Panc1 (cell line): ENCODE measurements at regions not wholly inside any gene's neighbourhood (a gene's known extent, or its start where the extent isn't known, plus 50 kb on each side); places are given as distances from the start of the nearest gene placed in this dataset.

Source experiments
- ATAC-seq: fragments of 200-7000 bp; cut with Tn5 transposase; 2 replicates; pipeline ENCODE4 v1.9.1; 2020; ENCODE audit warnings: mild to moderate bottlenecking, moderate library complexity
- BruUV-seq: library from RNA; stranded (reverse); fragments of 400-500 nt; replicated peaks from 2 replicates; lab custom pipeline; 2021; lab: Mats Ljungman, UMichigan
- CTCF ChIA-PET: fragments of 300-600 bp; sonication (Branson Sonifier 250); formaldehyde crosslinking; loops from one replicate; lab custom pipeline; 2022; ENCODE audit warnings: antibody characterized with exemption; lab: Charles Lee
- POLR2A ChIA-PET: fragments of 300-600 bp; sonication (Branson Sonifier 250); formaldehyde crosslinking; loops from one replicate; lab custom pipeline; 2022; ENCODE audit warnings: antibody characterized with exemption; lab: Charles Lee
- DNase-seq: peaks from one replicate; pipeline ENCODE4 v3.0.0-alpha.2; 2010; ENCODE audit warnings: low read depth, low spot score
- H3K27ac ChIP-seq: 2 replicates; pipeline ENCODE4 v1.5.1; 2011; ENCODE audit warnings: mild to moderate bottlenecking, low read length, inconsistent platforms
- H3K27me3 ChIP-seq: fragments of 200-500 bp; sonication (Bioruptor generic); 2 replicates; pipeline ENCODE4 v1.6.0; 2014; ENCODE audit warnings: low read length, inconsistent platforms; ENCODE audit not compliant: control insufficient read depth, insufficient read depth
- H3K36me3 ChIP-seq: fragments of 200-500 bp; sonication (Bioruptor generic); 2 replicates; pipeline ENCODE4 v1.5.1; 2014; ENCODE audit warnings: inconsistent platforms, mild to moderate bottlenecking, low read length, moderate library complexity; ENCODE audit not compliant: control insufficient read depth, insufficient read depth
- H3K4me1 ChIP-seq: 2 replicates; pipeline ENCODE4 v1.5.1; 2011; ENCODE audit warnings: inconsistent platforms, mild to moderate bottlenecking, low read length, moderate library complexity; ENCODE audit not compliant: control insufficient read depth, insufficient read depth
- H3K4me3 ChIP-seq, 2 experiments: 2 replicates each; pipeline ENCODE4 v1.5.1; 2011 to 2012; ENCODE audit warnings: low read depth in 2 of 2, low read length in 2 of 2, mild to moderate bottlenecking in 2 of 2, inconsistent platforms in 1 of 2, moderate library complexity in 1 of 2
- H3K9me3 ChIP-seq: fragments of 200-500 bp; sonication (Bioruptor generic); 2 replicates; pipeline ENCODE4 v1.5.1; 2014; ENCODE audit warnings: low read depth, mild to moderate bottlenecking, inconsistent platforms, low read length, moderate library complexity; ENCODE audit not compliant: control insufficient read depth, insufficient read depth
- CTCF ChIP-seq: fragments of 450-650 bp; IDR thresholded peaks from 2 replicates; pipeline ENCODE4 v1.5.1; 2017; ENCODE audit warnings: mild to moderate bottlenecking
- POLR2AphosphoS5 ChIP-seq: IDR thresholded peaks from 2 replicates; pipeline ENCODE4 v1.6.1; 2012; ENCODE audit warnings: mild to moderate bottlenecking, low read depth, low read length, moderate library complexity
- REST ChIP-seq, 2 experiments: IDR thresholded peaks; 2 replicates each; pipeline ENCODE4 v1.6.1; 2011 to 2012; ENCODE audit warnings: low read depth in 2 of 2, control low read depth in 1 of 2, low read length in 1 of 2, mild to moderate bottlenecking in 1 of 2, moderate library complexity in 1 of 2; ENCODE audit not compliant: insufficient read depth in 1 of 2
- SIN3A ChIP-seq: IDR thresholded peaks from 2 replicates; pipeline ENCODE4 v1.6.1; 2012; ENCODE audit warnings: low read depth, mild to moderate bottlenecking, low read length, moderate library complexity, borderline replicate concordance; ENCODE audit not compliant: insufficient read depth
- TCF7L2 ChIP-seq: IDR thresholded peaks from 2 replicates; pipeline ENCODE4 v1.6.1; 2011; ENCODE audit warnings: mild to moderate bottlenecking, low read depth, low read length, inconsistent platforms
- in situ Hi-C: cut with HindIII; loops from 2 replicates; pipeline ENCODE4 v1.10.0; 2016; ENCODE audit warnings: low sequenced_read_pairs, low pct_unique_long_range_greater_than_20kb
- intact Hi-C: fragments of 100-400 bp; cut with micrococcal nuclease; formaldehyde crosslinking; loops from one replicate; pipeline ENCODE4 v1.10.0; 2022; ENCODE audit not compliant: unreplicated experiment

GRCh38 chr4:124862261-124862660 lies 149.7 kb upstream of the ANKRD50 start:
- BruUV-seq = no TSS peak
- Histone ChIP-seq H3K27me3 (no peaks in the 10 kb centered on the region), H3K27ac (no peak overlapping the region), H3K4me1 (no peaks in the 10 kb centered on the region), H3K9me3 (no peaks in the 10 kb centered on the region), H3K4me3 (no peak overlapping the region), H3K36me3 (no peaks in the 10 kb centered on the region)
- no peak for DNase-seq
- CTCF ChIA-PET = no interaction called here
- POLR2A ChIA-PET = no interaction called here
- no peak for ATAC-seq
- in situ Hi-C loops = no loop called here
- intact Hi-C loops = no loop called here
- no peak for TF ChIP-seq REST (IDR thresholded peaks at IDR 0.05; ENCODE audit: insufficient read depth in 1 of 2, low read depth in 2 of 2, low read length in 1 of 2)
- TF ChIP-seq TCF7L2 = no peak
- TF ChIP-seq CTCF = no peak
- no peak for TF ChIP-seq SIN3A
- TF ChIP-seq POLR2AphosphoS5 = no peak

GRCh38 chr4:124861761-124862160 lies 149.2 kb upstream of the ANKRD50 start:
- H3K36me3 ChIP-seq = no peaks in the 10 kb centered on the region
- in situ Hi-C loops = no loop called here
- H3K4me3 ChIP-seq = no peak overlapping the region
- H3K27ac ChIP-seq = no peak overlapping the region
- POLR2A ChIA-PET = no interaction called here
- no peaks in the 10 kb centered on the region for H3K4me1 ChIP-seq
- DNase-seq (no peak), ATAC-seq (no peak)
- TF ChIP-seq TCF7L2 (no peak), REST (IDR thresholded peaks at IDR 0.05; ENCODE audit: insufficient read depth in 1 of 2, low read depth in 2 of 2, low read length in 1 of 2) (no peak), CTCF (no peak), POLR2AphosphoS5 (no peak), SIN3A (no peak)
- CTCF ChIA-PET = no interaction called here
- H3K27me3 ChIP-seq = no peaks in the 10 kb centered on the region
- no peaks in the 10 kb centered on the region for H3K9me3 ChIP-seq
- no TSS peak for BruUV-seq
- intact Hi-C loops = no loop called here
